Lung microvascular endothelial cell (primary cell): ENCODE measurements at regions not wholly inside any gene's neighbourhood (a gene's known extent, or its start where the extent isn't known, plus 50 kb on each side); places are given as distances from the start of the nearest gene placed in this dataset.

Source experiments
- DNase-seq, 2 donors: peaks; one replicate each; pipeline versions ENCODE4 v3.0.0 to v3.0.0-alpha.2; 2010; ENCODE audit warnings: low read depth in 2 of 2

DNA sequence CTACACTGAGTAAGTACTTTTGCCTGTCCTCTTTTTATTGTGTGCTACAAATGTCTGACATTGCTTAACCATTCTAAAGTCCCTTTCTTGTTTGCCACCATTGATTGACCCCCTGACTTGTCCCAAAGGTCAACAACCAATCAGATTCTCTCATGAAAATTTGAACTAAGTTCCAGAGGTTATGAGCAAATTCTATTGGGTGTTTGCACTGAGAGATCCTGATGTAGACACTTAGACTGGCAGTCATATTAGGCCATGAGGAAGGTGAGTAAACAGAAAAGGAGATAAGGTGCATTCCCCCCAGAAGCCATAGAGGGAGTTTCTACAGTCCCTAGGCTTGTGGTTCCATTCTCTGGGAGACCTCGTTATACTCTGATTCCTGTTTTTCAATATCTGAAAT is 101.3 kb upstream of the E2F8 start:
- DNase-seq: no peak

DNA sequence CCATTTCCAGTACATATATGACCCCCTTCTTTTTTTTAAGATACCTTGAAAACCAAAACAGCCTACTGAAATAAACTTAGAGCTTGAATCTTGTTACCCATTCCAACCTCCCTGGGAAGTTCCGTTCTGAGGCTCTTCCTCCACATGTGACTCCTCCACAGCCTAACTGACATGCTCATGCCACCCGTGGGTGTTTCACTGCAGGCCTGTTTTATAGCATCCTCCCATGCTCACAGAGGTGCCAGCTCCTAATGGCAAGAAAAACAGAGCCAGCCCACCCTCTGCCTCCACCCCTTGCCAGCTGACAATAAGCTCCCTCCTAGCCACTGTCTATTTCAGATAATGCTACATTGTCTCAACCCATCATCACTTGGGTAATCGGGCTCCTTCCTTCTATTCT is 97.6 kb upstream of the E2F8 start:
- no peak for DNase-seq

DNA sequence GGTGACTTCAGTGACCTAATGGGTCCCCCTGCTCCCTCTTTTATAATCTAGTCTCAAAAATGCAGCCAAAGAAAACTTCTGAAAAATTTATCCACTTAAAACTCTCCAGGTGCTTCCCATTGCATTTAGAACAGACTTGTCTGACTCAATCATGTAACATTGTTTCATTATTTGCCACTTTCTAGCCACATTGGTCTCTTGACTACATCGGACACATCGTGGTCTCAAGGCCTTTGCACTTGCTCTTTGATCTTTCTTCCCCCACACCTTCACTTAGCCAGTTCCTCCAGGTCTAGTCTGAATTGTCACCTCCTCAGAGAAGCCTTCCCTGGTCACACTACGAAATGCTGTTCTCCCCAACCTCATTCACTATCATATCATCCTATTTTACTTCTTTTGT is 97.0 kb upstream of the E2F8 start:
- DNase-seq: no peak

GRCh38 chr11:19336331-19336730 is 95.6 kb upstream of the E2F8 start:
- no peak for DNase-seq

DNA sequence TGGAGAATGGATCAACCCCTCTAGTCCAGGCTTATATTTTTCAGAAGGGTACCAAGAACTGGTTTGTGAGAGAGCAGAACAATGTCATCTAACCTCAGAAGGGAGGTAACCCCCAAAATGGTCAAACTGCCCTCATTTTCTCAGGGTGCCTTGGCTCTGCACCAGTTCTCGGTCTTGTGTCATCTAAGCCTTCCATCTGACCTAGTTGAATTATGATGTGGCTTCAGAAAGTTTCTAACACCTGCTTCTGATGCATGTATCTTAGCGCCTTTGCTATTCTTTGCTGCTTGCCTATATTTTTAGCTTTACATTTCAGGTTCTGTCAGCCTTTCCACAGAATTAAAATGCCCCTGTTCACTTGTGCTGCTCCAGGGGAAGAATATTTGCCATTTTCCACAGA is 91.7 kb upstream of the E2F8 start:
- DNase-seq: no peak

GRCh38 chr11:19330416-19330815 is 89.7 kb upstream of the E2F8 start:
- no peak for DNase-seq

DNA sequence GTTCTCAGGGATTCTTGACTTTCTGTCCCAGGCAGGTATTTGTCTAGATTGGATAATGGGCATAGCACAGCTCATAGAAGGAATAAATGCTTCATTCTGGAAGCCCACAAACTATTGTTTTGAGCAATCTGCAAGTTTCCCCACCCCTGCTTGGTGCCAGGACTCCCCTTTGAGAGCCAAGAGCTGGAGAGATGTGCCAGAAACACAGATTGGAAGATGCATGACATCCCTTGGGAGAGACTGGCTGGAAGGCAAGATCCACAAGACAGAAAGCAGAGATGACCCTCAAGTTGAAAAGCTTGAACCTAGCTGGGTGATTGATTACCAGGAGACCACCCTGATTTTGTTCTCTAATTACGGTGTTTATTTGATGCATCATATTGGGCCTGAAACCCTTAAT is 89.2 kb upstream of the E2F8 start:
- DNase-seq: no peak

GRCh38 chr11:19328586-19329311 is 88.0 kb upstream of the E2F8 start:
- DNase-seq: no peak

DNA sequence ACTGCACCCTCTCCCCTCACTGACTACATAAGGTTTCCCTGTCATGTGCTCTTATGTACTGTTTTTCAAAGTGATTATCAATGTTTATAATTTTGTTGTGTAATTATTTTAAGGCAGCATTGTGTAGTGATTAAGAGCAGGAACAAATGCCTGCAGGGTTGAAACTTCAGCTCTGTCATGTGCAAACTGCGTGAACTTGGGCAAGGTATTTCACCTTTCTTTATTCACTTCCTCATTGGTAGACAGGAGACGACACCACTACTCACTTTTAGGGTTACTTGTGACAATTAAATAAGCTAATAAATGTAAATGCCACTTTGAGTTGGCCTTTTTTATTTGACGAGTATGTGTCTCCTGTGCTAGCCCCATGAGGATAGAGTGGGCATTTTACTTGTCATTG is 86.5 kb upstream of the E2F8 start:
- DNase-seq: no peak

DNA sequence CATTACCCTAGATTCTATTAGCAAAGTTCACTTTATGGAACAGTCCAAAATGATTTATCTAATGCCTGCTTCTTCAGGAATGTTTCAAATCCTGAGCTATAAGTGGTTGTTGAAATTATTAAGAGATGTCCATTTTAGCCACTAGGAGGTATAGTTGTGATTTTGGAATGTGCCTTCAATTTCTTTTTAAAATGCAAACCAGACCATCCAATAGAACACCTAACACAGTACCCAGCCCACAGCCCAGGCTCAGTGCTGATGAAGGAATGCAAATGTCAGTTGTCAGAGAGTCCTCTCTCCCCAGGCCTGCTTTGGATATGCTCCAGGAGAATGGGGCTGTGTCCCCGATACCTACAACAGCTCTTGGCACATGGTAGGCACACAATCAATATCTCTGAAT is 85.8 kb upstream of the E2F8 start:
- peak; percentile 29 to 60 for DNase-seq

- peak; percentile 7 to 20 for DNase-seq
Observed at GRCh38 chr11:19323502-19323901, 82.8 kb upstream of the E2F8 start.

DNA sequence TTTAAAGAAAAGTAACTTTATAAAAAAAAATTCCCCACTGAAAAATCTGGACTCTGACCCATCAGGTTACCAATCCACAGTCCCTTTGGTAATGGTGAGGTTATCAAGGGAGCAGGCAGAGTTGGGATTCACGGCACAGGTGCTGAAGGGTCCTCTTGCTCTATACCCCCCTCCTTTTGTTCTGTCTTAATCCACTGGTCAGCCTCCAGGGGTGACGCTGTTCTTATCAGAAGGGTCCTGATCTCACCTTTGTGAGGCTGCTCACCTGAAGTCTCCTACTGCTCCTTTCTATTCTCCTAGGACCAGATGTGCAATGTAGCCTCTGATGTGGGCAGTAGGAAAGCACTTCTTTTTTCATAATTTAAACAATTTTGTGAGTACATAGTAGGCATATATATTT is 80.6 kb upstream of the E2F8 start:
- DNase-seq: no peak

DNA sequence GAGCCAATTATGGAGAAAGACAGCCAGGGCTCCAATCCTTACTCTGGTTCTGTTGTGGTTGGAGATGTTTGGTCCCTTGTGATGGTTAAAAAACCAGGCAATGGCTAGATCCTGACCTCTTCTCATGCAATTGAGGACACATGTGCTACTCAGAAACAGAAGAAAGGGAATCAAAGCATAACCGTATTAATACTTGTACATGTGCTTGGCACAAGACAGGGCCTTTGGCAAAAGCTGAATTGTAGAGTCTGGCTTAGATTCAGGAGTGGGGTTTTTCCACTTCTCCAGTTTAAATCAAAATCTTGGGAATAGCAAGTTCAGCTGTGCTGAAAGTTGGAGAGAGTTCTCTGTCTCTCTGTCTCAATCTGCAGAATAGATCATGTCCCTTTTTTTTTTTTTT is 80.1 kb upstream of the E2F8 start:
- no peak for DNase-seq

- DNase-seq: no peak
Observed at GRCh38 chr11:19316434-19316833, 75.7 kb upstream of the E2F8 start.

DNA sequence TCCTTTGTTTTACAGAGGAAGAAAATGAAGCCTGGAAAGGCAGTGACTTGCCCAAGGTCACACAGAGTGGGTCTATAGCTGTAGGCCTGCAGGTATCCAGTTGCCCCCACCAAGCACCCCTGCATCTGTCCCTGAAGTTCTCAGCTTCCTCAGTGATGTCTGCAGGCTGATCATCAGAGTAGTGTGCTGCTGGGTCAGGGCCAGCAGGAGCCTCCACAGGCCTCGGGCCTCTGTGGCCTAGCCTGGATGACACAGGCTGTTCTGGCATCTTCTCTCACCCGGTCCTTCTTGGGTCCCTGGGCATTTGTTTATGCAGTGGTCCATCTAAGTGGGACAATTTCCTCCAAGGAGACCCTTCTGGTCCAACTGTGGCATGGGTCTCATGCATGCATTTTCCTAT is 74.8 kb upstream of the E2F8 start:
- no peak for DNase-seq

DNA sequence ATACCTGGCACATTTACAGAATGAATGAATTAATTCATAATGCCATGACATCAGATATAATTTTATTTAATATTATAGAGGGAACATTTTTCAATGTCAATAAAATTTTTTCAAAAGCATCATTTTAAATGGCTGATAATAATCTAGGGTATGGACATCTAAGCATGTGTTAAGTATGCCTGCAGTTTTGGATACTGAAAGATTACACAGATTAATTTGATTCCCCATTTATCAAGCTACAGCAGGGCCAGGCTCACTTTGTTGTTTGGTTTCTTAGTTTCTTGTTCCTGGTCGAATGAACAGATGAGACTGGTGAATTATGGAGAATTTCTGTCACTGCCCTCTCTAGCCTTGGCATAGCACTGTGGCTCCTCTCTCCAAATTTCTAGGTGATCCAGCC is 72.4 kb upstream of the E2F8 start:
- DNase-seq: no peak

- DNase-seq: peak; percentile 59 to 66
Observed at GRCh38 chr11:19311308-19312030, 70.7 kb upstream of the E2F8 start.

DNA sequence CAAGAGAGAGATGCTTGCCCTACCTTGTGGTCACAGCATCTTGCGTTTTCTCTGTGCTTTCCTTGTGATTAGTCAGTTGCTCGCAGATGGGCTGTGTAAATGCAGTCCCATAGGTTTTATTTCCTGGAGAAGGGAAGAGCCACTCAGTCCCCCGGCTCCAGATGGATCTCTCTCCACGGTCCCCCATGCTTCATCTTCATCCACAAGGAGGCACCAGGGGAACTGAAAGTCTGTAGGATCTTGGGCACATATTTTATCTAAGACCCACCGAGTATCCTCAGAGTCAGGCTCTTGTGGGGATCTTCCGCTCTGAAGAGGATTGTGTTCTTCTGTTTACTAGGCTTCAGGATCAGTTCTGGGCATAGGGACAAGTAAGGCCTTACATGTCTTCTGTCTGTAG is 66.8 kb upstream of the E2F8 start:
- no peak for DNase-seq

GRCh38 chr11:19306179-19306944 is 65.6 kb upstream of the E2F8 start:
- DNase-seq: no peak

GRCh38 chr11:19301361-19301760 is 60.6 kb upstream of the E2F8 start:
- DNase-seq: no peak

- DNase-seq: no peak
Observed at GRCh38 chr11:19294444-19294843, 53.7 kb upstream of the E2F8 start.

DNA sequence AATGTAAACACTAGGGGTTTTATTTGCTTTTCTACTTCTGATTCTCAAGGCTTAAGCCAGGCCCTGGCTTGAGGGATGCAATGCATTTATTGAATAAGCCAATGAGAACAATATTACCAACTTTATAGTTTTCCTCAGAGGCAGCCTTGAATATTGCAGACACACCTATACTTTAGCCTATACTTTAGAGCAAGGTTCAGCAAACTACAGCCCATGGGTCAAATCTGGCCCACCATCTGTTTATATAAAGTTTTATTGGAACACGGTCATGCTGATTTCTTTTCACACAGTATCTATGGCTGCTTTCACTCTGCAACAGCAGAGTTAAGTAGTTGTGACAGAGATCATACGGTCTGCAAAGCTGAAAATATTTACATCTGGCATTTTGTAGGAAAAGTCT is 50.3 kb upstream of the E2F8 start:
- DNase-seq: no peak
